ENCODE measurements at regions not wholly inside any gene's neighbourhood (a gene's known extent, or its start where the extent isn't known, plus 50 kb on each side); places are given as distances from the start of the nearest gene placed in this dataset.

DNA sequence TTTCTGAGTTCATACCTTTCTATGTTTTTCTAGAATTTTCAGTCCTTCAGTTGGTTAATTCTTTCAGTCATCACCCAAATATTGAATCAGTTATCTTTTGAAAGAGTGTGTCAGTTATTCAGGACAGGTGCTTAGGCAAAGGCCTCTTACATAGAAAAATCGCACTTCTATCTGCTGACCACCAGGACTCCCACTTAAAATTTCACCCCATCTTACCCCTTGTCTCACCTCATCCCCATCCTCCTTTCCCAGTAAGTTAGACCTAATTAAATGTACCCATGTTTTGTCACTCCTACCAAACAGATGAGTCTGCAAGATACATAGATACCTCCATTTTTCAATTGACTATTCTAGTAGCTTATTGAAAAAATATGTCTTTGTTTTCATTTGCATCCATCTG is 159.9 kb upstream of the PIK3R1 start:
- TF ChIP-seq, protein P1, sequence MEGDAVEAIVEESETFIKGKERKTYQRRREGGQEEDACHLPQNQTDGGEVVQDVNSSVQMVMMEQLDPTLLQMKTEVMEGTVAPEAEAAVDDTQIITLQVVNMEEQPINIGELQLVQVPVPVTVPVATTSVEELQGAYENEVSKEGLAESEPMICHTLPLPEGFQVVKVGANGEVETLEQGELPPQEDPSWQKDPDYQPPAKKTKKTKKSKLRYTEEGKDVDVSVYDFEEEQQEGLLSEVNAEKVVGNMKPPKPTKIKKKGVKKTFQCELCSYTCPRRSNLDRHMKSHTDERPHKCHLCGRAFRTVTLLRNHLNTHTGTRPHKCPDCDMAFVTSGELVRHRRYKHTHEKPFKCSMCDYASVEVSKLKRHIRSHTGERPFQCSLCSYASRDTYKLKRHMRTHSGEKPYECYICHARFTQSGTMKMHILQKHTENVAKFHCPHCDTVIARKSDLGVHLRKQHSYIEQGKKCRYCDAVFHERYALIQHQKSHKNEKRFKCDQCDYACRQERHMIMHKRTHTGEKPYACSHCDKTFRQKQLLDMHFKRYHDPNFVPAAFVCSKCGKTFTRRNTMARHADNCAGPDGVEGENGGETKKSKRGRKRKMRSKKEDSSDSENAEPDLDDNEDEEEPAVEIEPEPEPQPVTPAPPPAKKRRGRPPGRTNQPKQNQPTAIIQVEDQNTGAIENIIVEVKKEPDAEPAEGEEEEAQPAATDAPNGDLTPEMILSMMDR (IDR thresholded peaks at IDR 0.05; ENCODE audit: insufficient read depth, low read length, poor library complexity, severe bottlenecking), result no peak
- TF ChIP-seq EZH2phosphoT487 (conservative IDR thresholded peaks at IDR 0.05; ENCODE audit: low read length), result no peak
